HG02884 (cell line): ENCODE measurements at regions not wholly inside any gene's neighbourhood (a gene's known extent, or its start where the extent isn't known, plus 50 kb on each side); places are given as distances from the start of the nearest gene placed in this dataset.

Experiments
- ATAC-seq: cut with Tn5 transposase; IDR thresholded peaks from one replicate; pipeline ENCODE4 v1.9.1; 2021; ENCODE audit warnings: mild to moderate bottlenecking, moderate library complexity; ENCODE audit not compliant: unreplicated experiment

GRCh38 chr13:59497621-59498247, 666.0 kb downstream of the DIAPH3 start:
- no peak for ATAC-seq

- ATAC-seq = no peak
These were observed 662.7 kb downstream of the DIAPH3 start for GRCh38 chr13:59501004-59501403.

GRCh38 chr13:59504407-59504806, 659.3 kb downstream of the DIAPH3 start:
- no peak for ATAC-seq

DNA sequence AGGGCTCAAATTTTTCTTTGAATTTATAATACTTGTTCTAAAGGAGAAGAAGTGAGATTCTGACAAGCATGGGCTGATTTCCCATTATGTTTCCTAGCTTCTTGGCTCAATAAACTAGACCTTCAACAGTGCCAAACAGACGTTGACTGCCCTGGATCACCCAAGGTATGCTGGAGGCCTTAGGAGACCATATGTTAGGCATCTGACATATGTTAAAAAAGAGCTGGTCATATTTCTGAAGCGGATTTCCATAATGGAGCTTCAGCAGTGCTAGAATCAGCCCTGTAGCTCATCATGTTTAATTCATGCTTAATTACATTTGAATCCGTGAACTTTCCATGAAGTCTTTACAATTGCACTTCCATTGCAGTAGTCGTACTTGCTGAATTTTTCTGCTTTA, 653.3 kb downstream of the DIAPH3 start:
- ATAC-seq = no peak

DNA sequence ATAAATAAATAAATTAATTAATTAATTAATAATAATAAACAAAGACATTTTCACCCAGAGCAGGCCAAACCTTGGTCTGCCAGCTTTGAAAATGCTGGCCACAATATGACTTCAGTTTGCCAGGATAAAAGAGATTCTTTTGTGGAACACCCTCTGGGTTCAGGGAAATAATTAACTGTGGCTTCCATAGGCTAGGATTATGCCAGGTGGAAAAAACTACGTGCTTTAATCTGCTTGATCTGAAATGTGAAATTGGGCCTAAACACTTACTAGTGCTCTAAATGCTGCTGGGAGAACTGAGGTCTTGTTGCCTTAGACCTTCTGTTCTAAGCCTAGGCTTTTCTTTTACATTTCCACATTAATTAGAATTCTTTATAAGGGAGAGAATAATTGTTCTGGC, 650.0 kb downstream of the DIAPH3 start:
- no peak for ATAC-seq

GRCh38 chr13:59514316-59514715, 649.4 kb downstream of the DIAPH3 start:
- no peak for ATAC-seq

DNA sequence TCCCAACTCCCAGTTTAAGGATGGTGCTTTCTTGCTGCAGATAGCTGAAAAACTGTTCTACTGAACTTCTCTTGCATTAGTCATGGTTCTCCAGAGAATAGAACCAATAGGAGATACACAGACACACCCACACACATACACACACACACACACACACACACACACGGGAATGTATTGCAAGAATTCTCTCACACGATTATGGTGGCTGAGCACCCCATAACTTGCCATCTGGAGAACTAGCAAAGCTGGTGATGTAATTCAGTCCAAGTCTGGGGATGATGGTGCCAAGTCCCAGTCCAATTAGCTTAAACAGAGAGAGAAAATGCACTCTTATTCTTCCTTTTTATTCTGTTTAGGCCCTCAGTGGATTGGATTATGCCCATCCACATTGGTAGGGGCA, 643.9 kb downstream of the DIAPH3 start:
- no peak for ATAC-seq

DNA sequence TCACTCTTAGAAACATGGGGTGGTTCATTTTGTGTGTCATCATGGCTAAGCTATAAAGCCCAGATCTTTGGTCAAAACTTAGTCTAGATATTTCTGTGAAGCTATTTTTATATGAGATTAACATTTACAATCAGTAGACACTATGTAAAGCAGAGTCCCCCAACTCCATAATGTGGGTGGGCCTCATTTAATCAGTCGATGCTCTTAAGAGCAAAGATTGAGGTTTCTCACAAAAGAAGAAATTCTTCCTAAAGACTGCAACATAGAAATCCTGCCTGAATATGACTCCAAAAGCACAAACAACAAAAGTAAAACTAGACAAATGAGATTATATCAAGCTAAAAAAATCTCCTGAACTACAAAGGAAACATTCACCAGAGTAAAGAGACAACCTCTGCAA, 642.2 kb downstream of the DIAPH3 start:
- no peak for ATAC-seq

DNA sequence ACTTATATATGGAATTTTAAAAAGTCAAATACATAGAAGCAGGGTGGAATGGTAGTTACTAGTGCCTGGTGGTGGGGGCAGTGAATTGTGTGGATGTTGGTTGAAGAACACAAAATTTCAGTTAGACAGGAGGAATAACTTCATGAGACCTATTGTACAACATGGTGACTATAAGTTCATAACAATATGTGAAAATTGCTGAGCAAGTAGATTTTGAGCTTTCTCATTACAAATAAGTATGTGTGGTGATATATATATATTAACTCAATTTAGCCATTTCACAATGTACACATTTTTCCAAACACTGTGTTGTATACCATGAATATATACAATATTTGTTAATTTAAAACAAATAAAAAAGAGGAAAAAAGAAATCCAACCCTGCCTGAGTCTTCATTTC, 641.1 kb downstream of the DIAPH3 start:
- no peak for ATAC-seq

GRCh38 chr13:59527500-59527899, 636.2 kb downstream of the DIAPH3 start:
- no peak for ATAC-seq

GRCh38 chr13:59531571-59532091, 632.1 kb downstream of the DIAPH3 start:
- peak; percentile 93 for ATAC-seq

GRCh38 chr13:59532405-59532804, 631.3 kb downstream of the DIAPH3 start:
- no peak for ATAC-seq

- ATAC-seq = no peak
These were observed 629.9 kb downstream of the DIAPH3 start for GRCh38 chr13:59533561-59534555.

DNA sequence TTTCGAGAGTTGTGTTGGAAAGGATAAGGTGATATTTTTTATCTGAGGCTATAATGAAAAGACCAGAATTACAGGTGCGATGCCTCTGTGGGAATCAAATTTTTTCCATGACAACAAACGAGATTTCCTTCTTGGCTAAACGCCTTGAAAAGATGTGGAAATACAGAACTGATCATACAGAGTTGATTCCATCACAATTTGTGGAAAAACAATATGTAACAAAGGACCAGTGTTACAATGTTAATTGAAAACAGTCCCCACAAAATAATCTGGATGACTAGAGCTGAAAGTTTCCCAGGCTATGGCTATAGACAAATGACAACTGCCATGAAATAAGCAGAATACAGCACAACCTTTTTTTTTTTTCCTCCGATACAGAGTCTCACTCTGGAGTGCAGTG, 628.9 kb downstream of the DIAPH3 start:
- no peak for ATAC-seq

DNA sequence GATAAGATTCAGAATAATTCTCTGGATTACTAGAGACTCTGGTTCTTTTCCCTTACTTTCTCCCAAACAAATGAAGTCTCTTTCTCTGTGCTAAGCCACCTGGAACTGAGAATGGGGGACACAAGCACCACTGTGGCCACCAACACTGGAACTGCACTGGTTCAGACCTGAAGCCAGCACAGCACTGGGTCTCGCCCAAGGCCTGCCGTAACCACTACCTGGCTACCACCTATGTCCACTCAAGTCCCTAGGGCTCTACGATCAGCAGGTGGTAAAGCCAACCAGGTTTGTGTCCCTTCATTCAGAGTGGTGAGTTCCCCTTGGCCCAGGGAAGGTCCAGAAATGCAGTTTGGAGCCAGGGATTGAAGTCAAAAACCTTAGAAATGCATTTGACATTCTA, 626.2 kb downstream of the DIAPH3 start:
- ATAC-seq = no peak

GRCh38 chr13:59538512-59538911, 625.2 kb downstream of the DIAPH3 start:
- no peak for ATAC-seq

DNA sequence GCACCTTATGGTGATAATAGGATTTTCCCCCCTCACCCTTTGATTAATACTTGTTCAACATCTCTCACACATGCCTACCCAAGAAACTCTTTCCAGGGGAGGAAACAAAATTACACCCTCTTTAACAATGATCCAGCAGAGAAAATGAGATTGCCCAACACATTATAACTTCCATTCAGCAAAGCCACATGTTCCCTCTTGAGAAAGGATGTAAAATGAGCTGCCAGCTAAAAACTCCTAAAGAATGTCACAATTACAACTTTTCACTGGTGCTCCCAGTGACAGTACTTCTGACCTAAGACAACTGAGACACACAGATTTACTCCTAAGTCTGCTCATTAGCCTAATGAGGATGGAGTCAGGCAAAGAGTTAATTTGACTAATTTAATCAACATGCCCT, 621.4 kb downstream of the DIAPH3 start:
- ATAC-seq = no peak

DNA sequence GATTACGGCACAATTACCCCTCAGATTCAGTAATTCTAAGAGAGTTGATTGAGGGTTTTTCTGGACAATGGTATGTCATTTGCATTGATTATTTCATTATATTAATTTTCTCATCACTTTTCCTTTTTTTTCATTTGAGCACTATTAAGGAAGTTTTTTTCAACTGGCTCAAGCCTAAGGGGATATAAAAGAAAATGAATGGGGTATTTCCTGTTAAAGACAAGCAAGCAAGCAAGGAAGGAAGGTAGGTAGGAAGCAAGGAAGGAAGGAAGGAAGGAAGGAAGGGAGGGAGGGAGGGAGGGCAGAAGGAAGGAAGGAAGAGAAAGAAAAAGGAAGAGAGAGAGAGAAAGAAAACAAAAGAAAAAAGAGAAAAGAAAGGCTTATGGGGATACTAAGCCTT, 620.3 kb downstream of the DIAPH3 start:
- ATAC-seq = no peak

- no peak for ATAC-seq
These were observed 618.7 kb downstream of the DIAPH3 start for GRCh38 chr13:59545007-59545406.

GRCh38 chr13:59546178-59546577, 617.5 kb downstream of the DIAPH3 start:
- no peak for ATAC-seq

DNA sequence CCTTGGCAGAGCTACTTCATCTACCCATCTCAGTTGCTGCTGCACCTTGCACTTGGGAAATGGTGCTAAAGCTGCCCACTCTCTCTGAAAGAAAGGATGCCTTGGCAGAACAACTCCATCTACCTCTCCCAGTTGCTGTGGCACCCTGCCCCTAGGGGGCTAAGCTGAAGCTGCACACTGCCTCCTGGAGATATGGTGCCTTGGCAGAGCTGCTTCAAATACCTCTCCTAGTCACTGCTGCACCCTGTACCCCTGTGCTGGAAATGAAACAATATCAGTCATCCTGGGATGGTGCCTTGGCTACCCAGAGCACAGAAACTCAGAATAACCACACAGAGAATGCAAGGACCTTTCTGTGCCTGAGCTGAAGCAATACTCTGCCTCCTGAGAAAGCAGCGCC, 615.8 kb downstream of the DIAPH3 start:
- no peak for ATAC-seq

- no peak for ATAC-seq
These were observed 600.8 kb downstream of the DIAPH3 start for GRCh38 chr13:59562924-59563323.
